NCI-H1417 treated with DMSO at 0.1 percent for 48 hours (cell line): ENCODE measurements at regions not wholly inside any gene's neighbourhood (a gene's known extent, or its start where the extent isn't known, plus 50 kb on each side); places are given as distances from the start of the nearest gene placed in this dataset.

ENCODE experiments used
- DNase-seq: peaks from one replicate; lab custom pipeline; 2025; lab: John Stamatoyannopoulos, UW

DNA sequence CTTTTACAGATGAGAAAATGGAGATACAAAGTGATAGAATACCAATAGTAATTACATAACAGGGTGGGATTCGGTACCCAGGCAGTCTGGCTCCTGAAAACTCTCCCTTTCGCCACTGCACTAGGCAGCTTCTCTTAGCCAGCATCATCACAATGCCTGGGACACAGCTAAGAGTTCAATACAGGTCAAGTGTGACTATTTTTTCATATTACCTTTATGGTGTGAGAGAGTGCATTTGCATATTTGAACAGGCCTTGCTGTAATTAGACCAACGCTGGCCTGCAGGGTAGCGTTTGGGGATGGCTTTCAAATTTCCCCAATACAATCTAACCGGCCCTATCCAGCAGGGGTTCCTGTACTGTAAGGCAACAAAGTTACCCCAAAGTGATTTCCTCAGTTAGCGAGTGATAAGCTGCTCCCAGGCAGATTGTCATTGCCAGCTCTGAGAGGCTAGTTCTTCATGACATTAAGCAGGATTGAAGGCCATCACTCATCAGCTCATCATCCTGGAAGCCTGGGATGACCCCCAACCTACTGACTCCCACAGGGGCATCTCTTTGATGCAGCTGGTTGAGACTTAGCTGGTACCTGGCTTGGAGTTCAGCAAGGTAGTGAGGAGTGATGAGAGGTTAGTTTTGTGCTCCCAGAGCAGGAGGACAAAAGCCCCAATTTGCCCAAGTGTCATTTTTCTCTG is 836.8 kb upstream of the LCORL start:
- no peak for DNase-seq

DNA sequence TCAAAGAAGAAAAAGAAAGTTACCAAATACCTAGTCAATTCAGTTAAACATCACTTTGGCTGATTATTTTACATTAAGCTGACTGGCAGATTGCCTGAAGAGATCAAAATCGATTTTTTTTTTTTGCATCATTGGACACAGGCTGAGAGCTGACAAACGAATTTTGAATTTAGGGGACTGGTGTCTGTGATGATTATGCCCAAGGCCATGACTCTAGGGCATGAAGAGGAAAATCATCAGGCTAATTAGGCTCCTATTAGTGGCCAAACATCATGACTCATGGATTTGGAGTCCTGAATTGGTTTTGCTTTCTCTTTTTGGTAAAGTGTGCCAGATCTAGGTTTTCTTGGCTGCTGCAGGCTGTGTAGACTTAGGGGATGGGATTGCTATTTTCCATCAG is 829.3 kb upstream of the LCORL start:
- DNase-seq = no peak

DNA sequence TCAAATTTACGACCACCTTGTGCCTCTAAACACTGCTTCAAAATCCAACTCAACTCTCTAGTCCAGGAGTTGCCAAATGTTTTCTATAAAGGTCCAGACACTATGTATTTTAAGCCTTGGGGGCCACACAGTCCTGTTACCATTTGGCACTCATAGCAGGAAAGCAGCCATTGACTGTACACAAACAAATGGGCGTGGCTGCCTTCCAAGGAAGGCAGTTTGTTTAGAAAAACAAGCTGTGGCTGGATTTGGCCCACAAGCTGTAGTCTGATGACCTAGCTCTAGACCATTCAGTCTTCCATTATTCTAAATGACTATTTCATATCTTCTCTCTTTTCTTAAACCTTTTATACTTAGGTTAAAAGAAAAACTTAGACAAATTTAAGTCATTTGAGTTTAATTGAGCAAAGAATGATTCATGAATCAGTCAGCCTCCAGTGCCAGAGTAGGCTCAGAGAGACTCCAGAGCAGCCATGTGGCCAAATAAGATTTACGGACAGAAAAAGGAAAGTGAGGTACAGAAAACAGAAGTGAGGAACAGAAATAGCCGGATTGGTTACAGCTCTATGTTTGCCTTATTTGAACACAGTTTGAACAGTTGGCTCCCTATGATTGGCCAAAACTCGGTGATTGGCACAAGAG is 825.8 kb upstream of the LCORL start:
- DNase-seq = no peak

DNA sequence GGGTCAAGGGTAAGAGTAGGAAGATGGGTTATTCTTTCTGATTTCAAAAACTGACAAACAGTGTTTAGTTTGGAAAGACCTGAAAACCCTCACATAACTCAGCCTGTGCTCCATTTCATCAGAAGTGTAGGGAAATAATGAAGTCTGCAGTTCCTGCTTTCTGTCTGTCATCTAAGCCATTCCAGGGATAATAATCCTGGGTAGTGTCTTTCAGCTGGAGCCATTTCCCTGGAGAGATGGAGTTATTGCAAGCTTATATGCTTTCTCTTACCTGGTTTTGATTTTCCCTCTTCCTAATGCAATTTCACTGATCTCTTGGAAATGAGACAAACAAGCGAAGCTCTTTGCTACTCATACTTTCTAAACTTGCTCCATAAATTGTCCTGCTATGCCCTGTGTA is 824.8 kb upstream of the LCORL start:
- no peak for DNase-seq

DNA sequence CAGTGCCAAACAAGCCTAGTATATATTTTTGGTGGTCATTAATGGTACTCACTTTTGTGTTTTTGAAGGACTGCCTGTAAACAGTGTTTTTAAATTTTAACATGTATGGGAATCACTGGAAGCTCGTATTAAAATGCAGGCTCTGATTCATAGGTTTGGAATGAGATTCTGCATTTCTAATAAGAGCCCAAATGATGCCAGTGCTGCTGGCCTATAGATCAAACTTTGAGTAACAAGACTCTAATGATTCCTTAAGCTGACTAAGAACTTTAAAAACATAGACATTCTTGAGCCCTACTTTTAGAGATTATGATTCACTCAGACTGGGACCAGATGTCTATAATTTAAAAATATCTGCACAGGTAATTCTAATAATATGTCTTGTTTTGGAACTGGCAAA is 823.2 kb upstream of the LCORL start:
- DNase-seq = no peak

DNA sequence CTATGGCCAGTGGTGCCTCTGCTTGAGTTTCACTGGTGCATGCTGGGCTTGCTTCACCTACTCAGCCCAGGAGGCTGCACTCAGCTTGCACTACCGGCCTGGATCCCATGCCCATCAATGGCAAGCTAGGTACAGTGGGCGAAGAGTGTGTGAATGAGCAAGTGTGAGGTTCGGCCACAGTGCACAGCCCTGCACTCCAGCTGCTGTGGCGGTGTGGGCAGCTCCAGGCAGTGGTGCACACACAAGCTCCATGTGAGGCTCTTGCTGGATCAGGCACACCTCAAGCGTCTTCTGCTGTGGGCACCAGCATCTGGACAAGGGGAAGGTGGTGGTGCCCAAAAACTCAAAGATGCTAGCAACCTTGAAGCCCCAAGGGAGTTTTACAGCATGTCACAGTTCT is 820.9 kb upstream of the LCORL start:
- no peak for DNase-seq

DNA sequence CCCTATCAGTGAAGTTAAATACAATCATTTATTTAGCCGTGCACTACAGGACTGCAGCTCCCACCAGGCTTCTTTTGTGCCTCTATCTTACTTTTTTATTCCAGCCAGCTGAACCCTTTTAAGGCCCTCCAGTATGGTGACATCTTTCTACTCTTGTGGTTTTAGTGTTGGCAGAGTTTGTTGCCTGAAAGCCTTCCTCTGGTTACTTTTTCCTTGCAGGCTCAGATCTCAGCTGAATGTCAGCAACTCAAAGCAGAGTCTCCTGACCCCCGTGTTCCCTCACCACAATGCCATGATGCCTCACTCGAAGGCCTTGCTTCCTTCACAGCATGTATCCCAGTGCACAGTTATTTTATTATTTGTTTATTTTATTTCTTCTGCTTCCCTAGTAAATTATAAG is 818.9 kb upstream of the LCORL start:
- no peak for DNase-seq

DNA sequence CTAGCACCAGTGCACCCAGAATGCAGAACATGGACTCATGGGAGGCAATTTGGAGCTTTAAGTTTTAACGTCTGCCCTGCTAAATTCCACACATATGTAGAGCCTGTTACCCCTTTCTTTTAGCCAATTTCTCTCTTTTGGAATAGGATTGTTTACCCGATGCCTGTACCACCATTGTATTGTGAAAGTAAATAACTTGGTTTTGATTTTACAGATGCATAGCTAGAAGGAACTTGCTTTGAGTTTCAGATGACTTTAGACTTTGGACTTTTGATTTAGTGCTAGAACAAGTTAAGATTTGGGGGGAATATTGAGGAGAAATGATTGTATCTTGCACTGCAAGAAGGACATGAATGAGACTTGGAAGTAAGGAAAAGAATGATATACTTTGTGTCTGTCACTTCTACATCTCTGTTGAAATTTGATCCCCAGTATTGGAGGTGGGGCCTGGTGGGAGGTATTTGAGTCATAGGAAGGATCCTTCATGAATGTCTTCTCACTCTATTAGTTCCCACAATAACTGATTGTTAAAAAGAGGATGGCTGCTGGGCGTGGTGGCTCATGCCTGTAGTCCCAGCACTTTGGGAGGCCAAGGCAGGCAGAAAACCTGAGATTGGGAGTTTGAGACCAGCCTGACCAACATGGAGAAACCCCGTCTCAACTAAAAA is 794.8 kb upstream of the LCORL start:
- no peak for DNase-seq

DNA sequence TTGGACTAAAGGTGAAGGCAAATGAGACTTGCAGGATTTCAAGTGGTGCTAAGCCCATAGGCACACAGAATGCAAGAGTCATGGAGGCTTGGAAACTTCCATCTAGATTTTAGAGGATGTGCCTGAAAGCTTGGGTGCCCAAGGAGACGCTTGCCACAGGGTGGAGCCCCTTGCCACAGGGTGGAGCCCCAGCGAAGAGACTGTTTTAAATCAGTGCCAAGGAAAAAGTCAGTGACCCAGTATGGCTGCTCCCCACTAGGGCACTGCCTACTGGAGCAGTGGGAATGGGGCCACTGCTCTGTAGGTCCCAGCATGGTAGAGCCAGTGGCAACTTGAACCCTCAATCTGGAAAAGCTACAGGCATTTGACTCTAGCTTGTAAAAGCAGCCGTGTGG is 794.2 kb upstream of the LCORL start:
- no peak for DNase-seq

DNA sequence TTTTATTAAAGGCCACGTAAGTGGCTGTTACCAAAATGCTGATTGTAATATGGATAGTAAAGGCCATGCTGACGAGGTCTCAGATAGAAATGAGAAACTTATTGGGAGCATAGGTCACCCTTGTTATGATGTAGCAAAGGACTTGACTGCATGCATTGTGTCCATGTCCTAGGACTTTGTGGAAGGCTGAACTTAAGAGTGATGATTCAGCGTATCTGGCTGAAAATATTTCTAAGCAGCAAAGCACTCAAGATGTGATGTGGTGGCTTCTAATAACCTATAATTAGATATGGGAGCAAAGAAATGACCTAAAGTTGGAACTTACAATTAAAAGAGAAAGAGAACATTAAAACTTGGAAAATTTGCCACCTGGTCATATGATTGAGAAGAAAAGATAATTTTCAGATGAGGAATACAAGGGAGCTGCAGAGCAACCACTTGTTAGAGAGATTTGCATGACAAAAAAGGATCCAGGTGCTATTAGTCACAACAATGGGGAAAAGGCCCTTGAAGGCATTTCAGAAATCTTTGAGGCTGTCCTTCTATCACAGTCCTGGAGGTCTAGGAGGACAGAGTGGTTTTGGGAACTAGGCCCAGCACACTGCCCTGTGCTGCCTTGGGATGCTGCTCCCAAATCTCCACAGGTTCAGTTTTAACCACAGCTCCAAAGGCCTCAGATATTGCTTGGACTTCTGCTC is 793.7 kb upstream of the LCORL start:
- DNase-seq = no peak

DNA sequence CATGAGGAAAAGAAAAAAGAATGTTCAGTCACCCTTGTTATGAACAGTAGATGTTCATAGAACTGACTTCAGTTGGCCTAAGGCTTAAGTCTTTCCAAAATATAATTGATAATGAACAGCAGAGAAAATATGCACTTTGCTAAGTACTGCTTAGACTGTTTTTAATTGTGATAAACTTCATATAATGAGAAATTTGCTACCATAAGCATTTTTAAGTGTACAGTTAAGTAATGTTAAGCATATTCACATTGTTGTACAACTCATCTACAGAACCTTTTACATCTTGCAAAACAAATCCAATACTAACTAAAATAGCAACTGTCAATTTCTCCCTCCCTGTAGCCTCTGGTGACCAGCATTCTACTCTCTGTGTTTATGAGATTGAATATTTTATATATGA is 792.2 kb upstream of the LCORL start:
- DNase-seq = no peak

DNA sequence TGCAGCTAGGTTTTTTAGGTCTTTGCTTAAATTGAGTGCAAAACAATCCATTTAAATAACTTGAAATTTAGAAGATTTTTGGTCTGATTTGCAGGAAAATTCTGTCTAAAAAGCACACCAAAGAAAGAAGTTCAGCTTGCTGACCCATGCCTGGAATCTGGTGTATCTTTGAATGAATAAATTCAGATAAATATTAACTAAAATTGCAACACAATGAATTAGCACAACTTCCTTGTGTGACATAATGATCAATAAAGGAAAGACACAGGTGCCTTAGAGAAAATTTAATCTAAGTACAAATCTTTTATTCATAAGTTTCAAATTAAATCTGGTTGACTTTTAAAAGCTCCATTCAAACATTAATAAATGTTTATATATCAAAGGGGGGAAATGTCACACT is 791.5 kb upstream of the LCORL start:
- no peak for DNase-seq

DNA sequence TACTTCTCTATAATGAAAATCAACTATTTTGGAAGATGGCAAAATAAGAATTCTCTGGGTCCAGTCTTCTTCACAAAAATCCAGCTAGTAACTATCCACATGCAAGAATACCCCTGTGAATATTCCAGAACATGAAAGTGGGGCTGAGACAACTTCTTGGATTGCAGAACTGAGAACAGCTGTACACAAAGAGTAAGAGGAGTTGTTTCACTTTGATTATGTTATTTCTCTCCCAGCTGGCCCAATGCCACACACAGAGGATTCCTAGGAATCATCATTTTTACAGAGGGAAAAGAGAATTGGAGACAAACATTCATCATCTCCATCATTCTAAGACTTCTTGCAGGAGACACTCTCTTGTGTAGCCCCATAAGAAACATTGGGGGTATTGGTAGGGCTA is 782.2 kb upstream of the LCORL start:
- DNase-seq = no peak

DNA sequence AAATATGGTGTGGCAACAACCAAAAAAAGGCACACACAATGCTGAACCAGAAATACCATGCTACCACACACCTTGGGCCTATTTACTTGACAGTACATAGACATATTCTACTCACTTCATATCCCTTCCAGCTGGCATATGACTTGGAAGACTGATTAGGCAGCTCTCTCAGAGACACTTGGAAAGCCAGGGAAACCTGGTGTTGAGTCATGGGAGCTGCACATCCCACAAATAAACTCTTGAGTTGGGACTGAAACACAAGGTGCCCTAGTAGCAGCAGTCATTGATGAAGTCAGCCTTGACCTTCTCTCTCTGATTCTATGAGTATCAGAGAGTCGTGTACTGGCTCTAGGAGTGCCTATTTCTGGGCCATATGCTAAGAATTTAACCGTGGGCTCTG is 776.6 kb upstream of the LCORL start:
- DNase-seq = no peak

DNA sequence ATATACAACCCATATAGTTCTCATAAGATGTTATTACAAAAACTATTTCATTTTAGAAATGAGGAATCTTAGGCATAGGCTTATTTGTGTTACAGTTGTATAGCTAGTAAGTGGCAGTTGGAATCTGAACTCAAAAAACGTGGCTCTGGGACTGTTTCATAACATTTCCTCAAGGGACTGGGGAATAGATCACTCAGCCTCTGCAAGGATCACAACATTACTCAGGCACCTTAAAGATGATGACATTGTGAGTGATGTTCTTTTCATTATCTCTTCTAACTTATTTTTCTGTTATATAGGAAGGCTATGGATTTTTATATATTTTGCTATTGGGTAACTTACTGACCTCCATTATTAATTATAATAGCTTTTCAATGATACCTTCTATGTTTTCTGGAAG is 774.2 kb upstream of the LCORL start:
- DNase-seq = no peak

DNA sequence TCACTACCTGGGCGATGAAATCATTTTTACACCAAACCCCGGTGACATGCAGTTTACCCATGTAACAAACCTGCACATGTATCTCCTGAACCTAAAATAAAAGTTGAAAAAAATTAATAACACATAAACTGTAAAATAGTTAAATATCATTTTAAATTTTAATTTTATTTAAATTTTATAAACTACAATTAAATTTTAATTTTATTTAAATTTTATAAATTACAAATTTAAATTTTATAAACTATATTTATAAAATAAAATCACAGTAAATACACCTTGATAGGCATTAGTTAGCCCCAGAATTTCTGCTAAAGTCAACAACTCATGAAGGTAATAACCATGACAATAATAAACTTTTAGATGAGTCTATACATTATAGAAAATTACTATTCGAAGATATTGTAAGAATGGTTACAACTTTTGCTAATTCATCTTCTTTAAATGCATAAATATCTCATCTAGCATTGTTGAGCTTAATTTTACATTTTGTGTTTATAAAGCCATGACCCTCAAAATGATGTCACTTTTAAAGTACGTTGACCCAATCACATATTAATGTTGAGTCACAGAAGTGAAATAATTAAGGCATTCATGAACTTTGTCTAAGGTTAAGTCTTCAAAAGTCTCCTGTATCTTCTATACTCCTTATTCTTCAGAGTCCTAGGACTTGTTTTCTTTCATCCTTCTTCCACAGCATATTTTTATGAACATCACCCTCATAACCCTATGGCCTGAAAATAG is 755.8 kb upstream of the LCORL start:
- no peak for DNase-seq

DNA sequence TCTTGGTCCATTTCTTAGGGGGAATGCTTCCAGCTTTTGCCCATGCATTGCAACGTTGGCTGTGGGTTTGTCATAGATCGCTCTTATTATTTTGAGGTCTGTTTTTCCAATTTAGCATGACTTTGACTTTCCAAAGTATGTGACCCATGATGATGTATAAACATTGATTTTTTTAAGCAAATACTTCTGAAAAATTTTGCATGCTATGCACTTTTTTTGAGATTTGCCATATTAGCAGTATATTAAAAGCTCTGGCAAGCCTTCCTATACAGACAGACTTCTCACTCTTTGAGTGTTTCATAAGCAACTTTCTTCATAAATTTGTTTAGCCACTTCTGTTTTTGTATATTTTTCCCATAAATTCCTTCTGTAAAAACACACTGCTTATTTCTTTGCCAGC is 746.4 kb upstream of the LCORL start:
- no peak for DNase-seq

DNA sequence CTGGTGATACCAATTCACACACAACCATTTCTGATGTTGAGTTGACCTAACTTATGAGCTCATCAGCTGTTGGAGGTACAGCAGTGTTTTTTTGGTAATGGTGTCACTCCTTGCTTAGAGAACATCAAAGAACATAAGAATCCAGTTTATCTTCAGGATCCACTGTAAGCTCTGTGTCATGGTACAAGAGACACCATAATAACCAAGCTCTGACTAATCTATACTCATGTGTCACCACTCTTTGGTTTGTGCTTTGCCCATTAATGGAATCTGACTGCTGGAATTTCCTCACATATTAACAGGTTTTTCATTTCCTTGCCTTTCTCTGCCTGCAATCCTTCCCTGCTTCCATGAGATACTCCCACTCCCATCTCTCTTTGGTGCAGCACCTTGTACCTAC is 735.1 kb upstream of the LCORL start:
- DNase-seq = no peak

DNA sequence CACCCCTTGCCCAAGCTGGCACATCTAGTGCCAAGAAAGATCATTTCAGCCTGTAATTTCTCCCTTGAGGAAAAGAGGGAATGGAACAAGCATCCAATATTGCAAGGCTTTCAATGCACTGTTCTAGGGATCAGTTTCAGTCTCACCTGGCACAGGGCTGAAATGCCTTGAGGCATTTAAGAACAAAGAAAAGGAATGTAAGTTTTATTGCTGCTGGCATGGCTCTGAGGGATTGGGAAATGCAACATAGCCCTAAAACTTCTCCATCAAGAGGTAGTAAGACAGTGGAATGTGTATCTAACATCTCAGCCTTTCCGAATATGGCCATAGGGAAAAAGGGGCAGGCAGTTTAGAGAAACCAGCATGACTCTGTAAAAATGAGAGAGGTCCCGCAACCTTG is 732.6 kb upstream of the LCORL start:
- no peak for DNase-seq

DNA sequence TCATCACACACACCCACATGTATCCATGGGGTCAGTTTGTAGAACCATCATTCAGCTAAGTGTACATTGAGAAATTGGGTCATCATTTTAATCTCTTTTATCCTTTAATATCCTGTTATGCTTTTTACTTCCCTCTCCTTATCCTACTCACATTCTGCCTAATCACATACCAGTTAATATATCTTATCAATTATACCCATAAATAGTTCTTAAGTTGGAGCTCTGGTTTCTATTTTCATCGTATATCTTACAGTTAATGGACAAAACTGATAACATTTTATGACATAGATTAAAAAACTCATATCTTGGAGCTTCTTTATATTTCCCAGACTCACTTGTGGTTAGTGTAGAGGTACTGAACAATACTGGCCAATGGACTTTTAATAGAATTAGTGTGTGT is 729.5 kb upstream of the LCORL start:
- no peak for DNase-seq

DNA sequence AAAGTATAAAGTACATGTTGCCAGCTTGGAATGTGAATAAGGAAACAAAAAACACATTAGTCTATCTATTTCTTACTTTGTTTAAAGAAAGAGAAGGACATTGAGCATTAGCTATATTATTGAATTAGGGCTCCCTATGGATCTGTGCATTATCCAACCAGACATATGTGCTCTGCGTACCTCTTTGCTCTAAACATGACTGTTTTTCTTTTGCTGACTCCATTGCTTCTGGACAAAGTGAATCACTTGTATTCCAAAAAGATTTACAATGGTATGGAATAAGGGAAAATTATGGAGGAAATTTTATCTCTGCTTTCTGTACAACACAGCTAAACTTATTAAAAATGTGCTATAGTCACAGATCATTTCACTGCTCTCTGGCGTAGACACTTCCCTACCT is 727.8 kb upstream of the LCORL start:
- DNase-seq = no peak

DNA sequence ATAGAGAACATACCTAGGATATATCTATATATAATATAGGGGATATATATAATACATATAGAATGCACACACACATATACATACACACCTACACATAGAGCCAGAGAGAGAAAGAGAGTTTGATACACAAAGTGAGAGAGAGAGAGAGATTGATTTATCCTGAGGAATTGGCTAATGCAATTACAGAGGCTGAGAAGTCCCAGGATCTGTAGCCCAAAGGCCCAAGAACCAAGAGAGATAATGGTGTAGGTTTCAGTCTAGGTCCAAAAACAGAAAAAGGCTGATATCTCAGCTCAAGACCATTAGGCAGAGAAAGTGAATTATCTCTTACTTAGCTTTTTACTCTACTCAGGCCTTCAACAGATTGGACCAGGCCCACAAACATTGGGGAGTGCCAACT is 715.0 kb upstream of the LCORL start:
- no peak for DNase-seq
